ENCODE measurements at regions not wholly inside any gene's neighbourhood (a gene's known extent, or its start where the extent isn't known, plus 50 kb on each side); places are given as distances from the start of the nearest gene placed in this dataset.

GRCh38 chr18:76548541-76548940 lies 53.5 kb upstream of the ZNF516 start:
- BruUV-seq (replicated peaks) = no TSS peak
- no peaks in the 10 kb centered on the region for H3K27me3 ChIP-seq (ENCODE audit: control insufficient read depth in 2 of 2, insufficient read depth in 2 of 2, low read length in 2 of 2)
- H3K9me1 ChIP-seq (replicated peaks; ENCODE audit: control insufficient read depth, extremely low read depth, insufficient read depth, low read length) = no peaks in the 10 kb centered on the region
- dilution Hi-C loops (cut with MboI; ENCODE audit: extremely low pct_ligation_motif_present, low sequenced_read_pairs) (no loop called here), intact Hi-C loops (cut with micrococcal nuclease) (no loop called here)
- no peak overlapping the region for H3K4me2 ChIP-seq (ENCODE audit: insufficient read depth, low read length)
- H3K36me3 ChIP-seq (ENCODE audit: control insufficient read depth in 2 of 2, extremely low read depth in 1 of 2, insufficient read depth in 2 of 2, low read length in 2 of 2) = no peaks in the 10 kb centered on the region
- ChIA-PET CTCF (no interaction called here), POLR2A (no interaction called here)
- no peaks in the 10 kb centered on the region for H3K9me3 ChIP-seq (replicated peaks; ENCODE audit: control insufficient read depth, insufficient read depth, low read length)
- no peak overlapping the region for H2AFZ ChIP-seq (ENCODE audit: low read depth, low read length)
- H3K79me2 ChIP-seq (ENCODE audit: control insufficient read depth, insufficient read depth, low read length) = no peaks in the 10 kb centered on the region
- no peak overlapping the region for H3K9ac ChIP-seq (replicated peaks; ENCODE audit: extremely low read depth, insufficient read depth, low read length)
- DNase-seq (ENCODE audit: low read depth, low spot score) (no peak), FAIRE-seq (no peak)
- TF ChIP-seq FOS (IDR thresholded peaks at IDR 0.05; ENCODE audit: borderline replicate concordance, insufficient read depth, low read length) (no peak), JUN (IDR thresholded peaks at IDR 0.05; ENCODE audit: borderline replicate concordance, insufficient read depth, insufficient read length, low read depth) (no peak), CTCF (IDR thresholded peaks at IDR 0.05; ENCODE audit: extremely low read depth in 1 of 2, insufficient read depth in 1 of 2, low read depth in 1 of 2, low read length in 2 of 2) (no peak), POLR2AphosphoS5 (IDR thresholded peaks at IDR 0.05; ENCODE audit: insufficient read depth, low read depth, low read length) (no peak), MYC (IDR thresholded peaks at IDR 0.05; ENCODE audit: low read depth, low read length) (no peak)
- no peak overlapping the region for H3K4me3 ChIP-seq (replicated peaks in 1 of 3; ENCODE audit: insufficient read depth in 1 of 3, low read depth in 1 of 3, low read length in 3 of 3)
- H3K27ac ChIP-seq (ENCODE audit: insufficient read depth, low read depth, low read length) = no peak overlapping the region
- no peaks in the 10 kb centered on the region for H3K4me1 ChIP-seq (ENCODE audit: control insufficient read depth, extremely low read depth, insufficient read depth, low read length)
- H4K20me1 ChIP-seq (replicated peaks; ENCODE audit: control insufficient read depth, extremely low read depth, insufficient read depth, low read length) = no peaks in the 10 kb centered on the region

DNA sequence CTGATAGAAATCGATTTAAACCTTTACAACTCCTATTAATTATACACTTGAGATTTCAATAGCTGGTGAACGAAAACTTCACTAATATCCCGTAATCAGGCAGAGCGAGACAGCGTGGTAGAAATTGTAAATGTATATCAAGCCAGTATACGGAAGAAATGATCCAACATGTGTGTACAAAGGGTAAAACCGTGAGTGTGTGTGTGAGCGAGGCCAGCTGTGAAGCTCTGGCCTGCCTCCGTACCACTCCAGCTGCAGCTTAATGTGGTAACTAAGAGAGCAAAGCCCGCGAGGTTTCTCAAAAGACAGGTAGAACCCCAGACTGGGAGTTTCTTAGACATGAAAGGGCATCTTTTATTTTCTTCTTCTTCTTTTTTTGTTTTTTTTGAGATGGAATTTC lies 52.3 kb upstream of the ZNF516 start:
- no peaks in the 10 kb centered on the region for H3K36me3 ChIP-seq (ENCODE audit: control insufficient read depth in 2 of 2, extremely low read depth in 1 of 2, insufficient read depth in 2 of 2, low read length in 2 of 2)
- H3K27me3 ChIP-seq (ENCODE audit: control insufficient read depth in 2 of 2, insufficient read depth in 2 of 2, low read length in 2 of 2) = no peaks in the 10 kb centered on the region
- no peak for DNase-seq (ENCODE audit: low read depth, low spot score)
- POLR2A ChIA-PET = no interaction called here
- H3K4me1 ChIP-seq (ENCODE audit: control insufficient read depth, extremely low read depth, insufficient read depth, low read length) = no peaks in the 10 kb centered on the region
- no peaks in the 10 kb centered on the region for H3K79me2 ChIP-seq (ENCODE audit: control insufficient read depth, insufficient read depth, low read length)
- H3K4me3 ChIP-seq (replicated peaks in 1 of 3; ENCODE audit: insufficient read depth in 1 of 3, low read depth in 1 of 3, low read length in 3 of 3) = no peak overlapping the region
- CTCF ChIA-PET = no interaction called here
- BruUV-seq (replicated peaks) = no TSS peak
- intact Hi-C loops (cut with micrococcal nuclease) (no loop called here), dilution Hi-C loops (cut with MboI; ENCODE audit: extremely low pct_ligation_motif_present, low sequenced_read_pairs) (no loop called here)
- no peak overlapping the region for H3K4me2 ChIP-seq (ENCODE audit: insufficient read depth, low read length)
- no peak overlapping the region for H2AFZ ChIP-seq (ENCODE audit: low read depth, low read length)
- FAIRE-seq = no peak
- H3K9ac ChIP-seq (replicated peaks; ENCODE audit: extremely low read depth, insufficient read depth, low read length) = no peak overlapping the region
- H4K20me1 ChIP-seq (replicated peaks; ENCODE audit: control insufficient read depth, extremely low read depth, insufficient read depth, low read length) = no peaks in the 10 kb centered on the region
- TF ChIP-seq CTCF (IDR thresholded peaks at IDR 0.05; ENCODE audit: extremely low read depth in 1 of 2, insufficient read depth in 1 of 2, low read depth in 1 of 2, low read length in 2 of 2) = no peak
- TF ChIP-seq EZH2 (IDR thresholded peaks at IDR 0.05; ENCODE audit: borderline replicate concordance, low read depth, low read length, severe bottlenecking) = no peak
- no peak for TF ChIP-seq POLR2AphosphoS5 (IDR thresholded peaks at IDR 0.05; ENCODE audit: insufficient read depth, low read depth, low read length)
- TF ChIP-seq GATA2 (IDR thresholded peaks at IDR 0.05; ENCODE audit: insufficient read depth, insufficient read length, low read depth, low read length) = no peak
- TF ChIP-seq FOS (IDR thresholded peaks at IDR 0.05; ENCODE audit: borderline replicate concordance, insufficient read depth, low read length) = no peak
- TF ChIP-seq JUN (IDR thresholded peaks at IDR 0.05; ENCODE audit: borderline replicate concordance, insufficient read depth, insufficient read length, low read depth) = no peak
- TF ChIP-seq MYC (IDR thresholded peaks at IDR 0.05; ENCODE audit: low read depth, low read length) = no peak
- TF ChIP-seq, protein P1, sequence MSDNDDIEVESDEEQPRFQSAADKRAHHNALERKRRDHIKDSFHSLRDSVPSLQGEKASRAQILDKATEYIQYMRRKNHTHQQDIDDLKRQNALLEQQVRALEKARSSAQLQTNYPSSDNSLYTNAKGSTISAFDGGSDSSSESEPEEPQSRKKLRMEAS (IDR thresholded peaks at IDR 0.05; ENCODE audit: insufficient read depth, insufficient read length) = no peak
- no peak for TF ChIP-seq POLR2A (IDR thresholded peaks at IDR 0.05; ENCODE audit: low read depth, low read length)
- H3K27ac ChIP-seq (ENCODE audit: insufficient read depth, low read depth, low read length) = no peak overlapping the region
- no peaks in the 10 kb centered on the region for H3K9me1 ChIP-seq (replicated peaks; ENCODE audit: control insufficient read depth, extremely low read depth, insufficient read depth, low read length)
- no peaks in the 10 kb centered on the region for H3K9me3 ChIP-seq (replicated peaks; ENCODE audit: control insufficient read depth, insufficient read depth, low read length)
